ENCODE measurements at regions not wholly inside any gene's neighbourhood (a gene's known extent, or its start where the extent isn't known, plus 50 kb on each side); places are given as distances from the start of the nearest gene placed in this dataset.

GRCh38 chr1:182235604-182235951 is 156.0 kb downstream of the GLUL start:
- TF ChIP-seq CTCF (IDR thresholded peaks at IDR 0.05; ENCODE audit: low read length) (no peak), EZH2 (IDR thresholded peaks at IDR 0.05; ENCODE audit: borderline replicate concordance, low read length) (no peak)

Data from OCI-LY1 (cell line).